Body of pancreas (tissue), 4 donors: ENCODE measurements at regions not wholly inside any gene's neighbourhood (a gene's known extent, or its start where the extent isn't known, plus 50 kb on each side); places are given as distances from the start of the nearest gene placed in this dataset.
A peak's percentile ranks its signal among the peaks of the same experiment; 100 is the strongest.

Experiments
- ATAC-seq: fragments of 150-250 bp; one replicate; pipeline ENCODE4 v1.9.1; 2016
- DNase-seq, 4 donors: peaks; one replicate each; pipeline ENCODE4 v3.0.0-alpha.2; 2019
- H3K27ac ChIP-seq, 4 donors: fragments of 200-600 bp; sonication (generic); 1 replicate in 3 of 4; 2 replicates in 1 of 4; pipeline versions ENCODE4 v1.5.1 to v1.6.1; 2016 to 2019; ENCODE audit warnings: mild to moderate bottlenecking in 1 of 4, mixed read lengths in 1 of 4, moderate library complexity in 1 of 4
- H3K27me3 ChIP-seq, 2 donors: fragments of 200-600 bp; sonication (generic); one replicate each; pipeline ENCODE4 v1.6.0; 2016; ENCODE audit warnings: mild to moderate bottlenecking in 1 of 2
- H3K36me3 ChIP-seq, 2 donors: fragments of 200-600 bp; sonication (generic); replicated peaks in 1 of 2; 2 replicates each; pipeline ENCODE4 v1.5.1; 2016; ENCODE audit warnings: low read depth in 2 of 2; ENCODE audit not compliant: insufficient read depth in 1 of 2
- H3K4me1 ChIP-seq: fragments of 200-600 bp; sonication (generic); one replicate; pipeline ENCODE4 v1.6.0; 2016
- H3K4me3 ChIP-seq, 2 donors: fragments of 200-600 bp; sonication (generic); 1 replicate in 1 of 2; 2 replicates in 1 of 2; pipeline ENCODE4 v1.5.1; 2016 to 2019
- H3K9me3 ChIP-seq, 3 donors: fragments of 200-600 bp; sonication (generic); 1 replicate in 2 of 3; 2 replicates in 1 of 3; pipeline ENCODE4 v1.5.1; 2016
- CTCF ChIP-seq, 7 experiments: fragments of 450-650 bp in 4 of 7; fragments of 200-600 bp in 3 of 7; sonication (generic) in 3 of 7; IDR thresholded peaks; one replicate each; pipeline ENCODE4 v1.5.1; 2016 to 2019; ENCODE audit warnings: antibody characterized with exemption in 7 of 7
- POLR2A ChIP-seq, 3 donors: fragments of 450-650 bp; IDR thresholded peaks; one replicate each; pipeline ENCODE4 v1.6.1; 2016; ENCODE audit warnings: antibody characterized with exemption in 3 of 3, mild to moderate bottlenecking in 2 of 3
- WGBS, 2 donors: methylation state at CpG; one replicate each; pipeline ENCODE4 v1.1.5; 2017; 5-methylcytosine and 5-hydroxymethylcytosine counted together
- intact Hi-C: fragments of 100-400 bp; cut with DNase I; formaldehyde crosslinking; loops from one replicate; pipeline ENCODE4 v1.15.1; 2023

GRCh38 chr9:134230092-134230941 lies 66.0 kb upstream of the RNU6ATAC start:
- intact Hi-C loops: no loop called here
- TF ChIP-seq CTCF (IDR thresholded peaks at IDR 0.05): no peak
- no peak for TF ChIP-seq POLR2A (IDR thresholded peaks at IDR 0.05)

GRCh38 chr9:134230942-134231325 lies 66.6 kb upstream of the RNU6ATAC start:
- no peaks in the 10 kb centered on the region for H3K9me3 ChIP-seq
- H3K27ac ChIP-seq: peak overlapping the region in 1 of 4 donors; percentile 25
- TF ChIP-seq CTCF (IDR thresholded peaks at IDR 0.05) (no peak), POLR2A (IDR thresholded peaks at IDR 0.05) (no peak)
- intact Hi-C loops: no loop called here
- no peak overlapping the region for H3K4me3 ChIP-seq
- 61 to 67% methylated on average over 5 to 14 of the region's 14 CpGs for whole genome bisulfite sequencing, 2 donors
- no peaks in the 10 kb centered on the region for H3K36me3 ChIP-seq
- ATAC-seq: no peak
- DNase-seq: no peak
- H3K27me3 ChIP-seq: no peaks in the 10 kb centered on the region
- peaks cover 4% of the 10 kb centered on the region for H3K4me1 ChIP-seq

More at GRCh38 chr9:134230092-134230941, 66.0 kb upstream of the RNU6ATAC start:
- Histone ChIP-seq H3K4me1 (peaks cover 4% of the 10 kb centered on the region), H3K9me3 (no peaks in the 10 kb centered on the region), H3K27ac (no peak overlapping the region), H3K36me3 (no peaks in the 10 kb centered on the region), H3K27me3 (no peaks in the 10 kb centered on the region), H3K4me3 (no peak overlapping the region)
- WGBS, 2 donors: 64 to 70% methylated on average over 15 to 28 of the region's 28 CpGs
- ATAC-seq (no peak), DNase-seq (no peak)

GRCh38 chr9:134231330-134231745 lies 67.0 kb upstream of the RNU6ATAC start:
- Histone ChIP-seq H3K27ac (peak overlapping the region in 1 of 4 donors; percentile 25), H3K9me3 (no peaks in the 10 kb centered on the region), H3K4me3 (no peak overlapping the region), H3K27me3 (no peaks in the 10 kb centered on the region), H3K36me3 (no peaks in the 10 kb centered on the region), H3K4me1 (peaks cover 4% of the 10 kb centered on the region)
- 31 to 34% methylated on average over 6 to 12 of the region's 12 CpGs for WGBS, 2 donors
- DNase-seq (peak in 2 of 4 donors; percentile 20 to 36), ATAC-seq (no peak)
- no peak for TF ChIP-seq POLR2A (IDR thresholded peaks at IDR 0.05)
- no peak for TF ChIP-seq CTCF (IDR thresholded peaks at IDR 0.05)
- intact Hi-C loops: no loop called here

GRCh38 chr9:134231767-134232166 lies 67.4 kb upstream of the RNU6ATAC start:
- intact Hi-C loops: no loop called here
- no peak for ATAC-seq
- Histone ChIP-seq H3K27me3 (no peaks in the 10 kb centered on the region), H3K4me1 (peaks cover 4% of the 10 kb centered on the region), H3K4me3 (no peak overlapping the region), H3K36me3 (no peaks in the 10 kb centered on the region), H3K27ac (peak overlapping the region in 1 of 4 donors; percentile 25), H3K9me3 (no peaks in the 10 kb centered on the region)
- 73 to 79% methylated on average over 5 of the region's 8 CpGs for WGBS, 2 donors
- DNase-seq: no peak
- TF ChIP-seq POLR2A (IDR thresholded peaks at IDR 0.05) (no peak), CTCF (IDR thresholded peaks at IDR 0.05) (no peak)

GRCh38 chr9:134233022-134233421 lies 68.7 kb upstream of the RNU6ATAC start:
- Histone ChIP-seq H3K27ac (no peak overlapping the region), H3K4me1 (peaks cover under 1% of the 10 kb centered on the region), H3K9me3 (no peaks in the 10 kb centered on the region), H3K27me3 (no peaks in the 10 kb centered on the region), H3K36me3 (no peaks in the 10 kb centered on the region), H3K4me3 (no peak overlapping the region)
- WGBS, 2 donors: 61% methylated on average over 16 of the region's 16 CpGs; no CpG with 5 or more reads in 1 of the 2 donors
- DNase-seq (no peak), ATAC-seq (no peak)
- intact Hi-C loops: no loop called here
- TF ChIP-seq CTCF (IDR thresholded peaks at IDR 0.05): no peak
